Mesenchymal stem cell (in vitro differentiated cells and primary cell): ENCODE measurements at regions not wholly inside any gene's neighbourhood (a gene's known extent, or its start where the extent isn't known, plus 50 kb on each side); places are given as distances from the start of the nearest gene placed in this dataset.
A peak's percentile ranks its signal among the peaks of the same experiment; 100 is the strongest.
"Not testable (repeated sequence)": the region's sequence is repeated elsewhere in the genome, so short reads cannot be mapped to it uniquely, and the experiment has no call there.

Source experiments
- DNase-seq: peaks from one replicate; pipeline ENCODE4 v3.0.0-alpha.2; 2013
- H2AFZ ChIP-seq: one replicate; pipeline ENCODE4 v1.6.1; 2013; ENCODE audit warnings: low read depth, mild to moderate bottlenecking, control low read depth, inconsistent platforms, low read length, moderate library complexity
- H2AK5ac ChIP-seq: 2 replicates; pipeline ENCODE4 v1.6.1; 2013; ENCODE audit warnings: low read length, moderate library complexity, mild to moderate bottlenecking, inconsistent platforms; ENCODE audit not compliant: severe bottlenecking
- H2BK120ac ChIP-seq: one replicate; pipeline ENCODE4 v1.6.1; 2013; ENCODE audit warnings: low read depth, mild to moderate bottlenecking, inconsistent platforms, low read length, moderate library complexity
- H2BK12ac ChIP-seq, 2 experiments: one replicate each; pipeline ENCODE4 v1.6.1; 2013; ENCODE audit warnings: inconsistent platforms in 2 of 2, low read length in 2 of 2, mild to moderate bottlenecking in 2 of 2, moderate library complexity in 2 of 2, control low read depth in 1 of 2
- H2BK15ac ChIP-seq: one replicate; pipeline ENCODE4 v1.6.1; 2013; ENCODE audit warnings: mild to moderate bottlenecking, low read depth, inconsistent platforms; ENCODE audit not compliant: poor library complexity, severe bottlenecking
- H2BK5ac ChIP-seq: 2 replicates; pipeline ENCODE4 v1.6.1; 2013; ENCODE audit warnings: low read depth, mild to moderate bottlenecking, low read length, control low read depth, inconsistent platforms; ENCODE audit not compliant: poor library complexity, severe bottlenecking
- H3K14ac ChIP-seq, 2 experiments: one replicate each; pipeline ENCODE4 v1.6.1; 2013; ENCODE audit warnings: inconsistent platforms in 2 of 2, low read length in 2 of 2, control low read depth in 1 of 2, mild to moderate bottlenecking in 1 of 2, moderate library complexity in 1 of 2
- H3K18ac ChIP-seq, 2 experiments: one replicate each; pipeline ENCODE4 v1.6.1; 2013; ENCODE audit warnings: inconsistent platforms in 2 of 2, low read length in 2 of 2, control low read depth in 1 of 2, low read depth in 1 of 2, mild to moderate bottlenecking in 1 of 2
- H3K23ac ChIP-seq, 2 experiments: one replicate each; pipeline ENCODE4 v1.6.1; 2013; ENCODE audit warnings: inconsistent platforms in 2 of 2, low read length in 2 of 2, mild to moderate bottlenecking in 2 of 2, moderate library complexity in 2 of 2, control low read depth in 1 of 2
- H3K27ac ChIP-seq: 2 replicates; pipeline ENCODE4 v1.5.1; 2013; ENCODE audit warnings: mild to moderate bottlenecking, moderate library complexity, low read length, control low read depth, inconsistent platforms; ENCODE audit not compliant: poor library complexity, severe bottlenecking
- H3K27me3 ChIP-seq, 2 experiments: 2 replicates each; pipeline versions ENCODE4 v1.6.1 to v1.7.0; 2013; ENCODE audit warnings: low read length in 2 of 2, mild to moderate bottlenecking in 2 of 2, moderate library complexity in 2 of 2, control low read depth in 1 of 2, inconsistent platforms in 1 of 2; ENCODE audit not compliant: control insufficient read depth in 1 of 2, insufficient read depth in 1 of 2
- H3K36me3 ChIP-seq, 2 experiments: 2 replicates each; pipeline versions ENCODE4 v1.6.1 to v1.7.0; 2013; ENCODE audit warnings: low read length in 2 of 2, control low read depth in 1 of 2, inconsistent platforms in 1 of 2, low read depth in 1 of 2, mild to moderate bottlenecking in 1 of 2; ENCODE audit not compliant: insufficient read depth in 2 of 2, control insufficient read depth in 1 of 2
- H3K4ac ChIP-seq, 2 experiments: one replicate each; pipeline ENCODE4 v1.6.1; 2013; ENCODE audit warnings: inconsistent platforms in 2 of 2, low read length in 2 of 2, mild to moderate bottlenecking in 2 of 2, moderate library complexity in 2 of 2, control low read depth in 1 of 2, low read depth in 1 of 2
- H3K4me1 ChIP-seq: 2 replicates; pipeline ENCODE4 v1.6.1; 2013; ENCODE audit warnings: low read depth, low read length, control low read depth; ENCODE audit not compliant: control insufficient read depth, insufficient read depth
- H3K4me2 ChIP-seq: 2 replicates; pipeline ENCODE4 v1.6.1; 2013; ENCODE audit warnings: low read length, mild to moderate bottlenecking, inconsistent platforms; ENCODE audit not compliant: poor library complexity, severe bottlenecking
- H3K4me3 ChIP-seq, 2 experiments: 2 replicates each; pipeline versions ENCODE4 v1.5.1 to v1.7.0; 2013; ENCODE audit warnings: low read length in 2 of 2, mild to moderate bottlenecking in 2 of 2, control low read depth in 1 of 2, low read depth in 1 of 2; ENCODE audit not compliant: insufficient read depth in 1 of 2
- H3K79me1 ChIP-seq: replicated peaks from 2 replicates; pipeline ENCODE4 v1.6.1; 2013; ENCODE audit warnings: mild to moderate bottlenecking, control low read depth, low read length, inconsistent platforms; ENCODE audit not compliant: poor library complexity, severe bottlenecking
- H3K9ac ChIP-seq: 2 replicates; pipeline ENCODE4 v1.7.0; 2013; ENCODE audit warnings: mild to moderate bottlenecking, low read length, moderate library complexity
- H3K9me3 ChIP-seq: 2 replicates; pipeline ENCODE4 v1.7.0; 2013; ENCODE audit warnings: mild to moderate bottlenecking, low read length; ENCODE audit not compliant: control insufficient read depth
- H4K8ac ChIP-seq: one replicate; pipeline ENCODE4 v1.6.1; 2013; ENCODE audit warnings: inconsistent platforms, mild to moderate bottlenecking, low read length, moderate library complexity
- H4K91ac ChIP-seq: one replicate; pipeline ENCODE4 v1.6.1; 2013; ENCODE audit warnings: mild to moderate bottlenecking, low read length, inconsistent platforms
- WGBS: methylation state at CpG from one replicate; pipeline ENCODE4 v1.1.7; 2013; ENCODE audit warnings: mixed read lengths; 5-methylcytosine and 5-hydroxymethylcytosine counted together

GRCh38 chr21:13984728-13985127 is 226.0 kb downstream of the LIPI start:
- H2BK5ac ChIP-seq, H2BK120ac ChIP-seq, H3K23ac ChIP-seq, H3K27ac ChIP-seq, H3K9me3 ChIP-seq, H4K8ac ChIP-seq, DNase-seq, H3K9ac ChIP-seq, H3K14ac ChIP-seq, H4K91ac ChIP-seq, H2AFZ ChIP-seq, H3K27me3 ChIP-seq, H3K4me3 ChIP-seq, H3K4me2 ChIP-seq, H2BK15ac ChIP-seq, H3K79me1 ChIP-seq, H3K4ac ChIP-seq, H2BK12ac ChIP-seq, H3K18ac ChIP-seq, H2AK5ac ChIP-seq, H3K36me3 ChIP-seq, H3K4me1 ChIP-seq: not testable (repeated sequence)
- WGBS: 81% methylated on average over 5 of the region's 5 CpGs

GRCh38 chr21:13981176-13982087 is 229.3 kb downstream of the LIPI start:
- not testable (repeated sequence) for H4K91ac ChIP-seq, H3K23ac ChIP-seq, H3K4me1 ChIP-seq, H4K8ac ChIP-seq, DNase-seq, H3K14ac ChIP-seq, H2BK15ac ChIP-seq, H2BK12ac ChIP-seq, H3K4me3 ChIP-seq, H3K4ac ChIP-seq, H3K9me3 ChIP-seq, H3K4me2 ChIP-seq, H3K27ac ChIP-seq, H3K18ac ChIP-seq, H2AK5ac ChIP-seq, H3K9ac ChIP-seq, H3K79me1 ChIP-seq, H2AFZ ChIP-seq, H3K36me3 ChIP-seq, H2BK5ac ChIP-seq, H3K27me3 ChIP-seq, H2BK120ac ChIP-seq
- 92% methylated on average over 19 of the region's 48 CpGs for WGBS

- not testable (repeated sequence) for H3K4ac ChIP-seq, H3K27ac ChIP-seq, H2BK15ac ChIP-seq, H3K18ac ChIP-seq, H2BK12ac ChIP-seq, H3K36me3 ChIP-seq, H3K14ac ChIP-seq, DNase-seq, H3K9ac ChIP-seq, H3K23ac ChIP-seq, H3K27me3 ChIP-seq, H3K9me3 ChIP-seq, H4K8ac ChIP-seq, H3K79me1 ChIP-seq, H2AK5ac ChIP-seq, H3K4me1 ChIP-seq, H2BK120ac ChIP-seq, H2AFZ ChIP-seq, H4K91ac ChIP-seq, H2BK5ac ChIP-seq, H3K4me3 ChIP-seq
- H3K4me2 ChIP-seq: peak overlapping the region; percentile 39
- WGBS: 62% methylated on average over 31 of the region's 42 CpGs
Observed at GRCh38 chr21:13980115-13980662, 230.6 kb downstream of the LIPI start.

- H3K14ac ChIP-seq, H3K27ac ChIP-seq, H2BK5ac ChIP-seq, H3K79me1 ChIP-seq, H4K8ac ChIP-seq, H3K23ac ChIP-seq, H2BK12ac ChIP-seq, H3K9me3 ChIP-seq, H2AFZ ChIP-seq, H3K36me3 ChIP-seq, H3K4me3 ChIP-seq, H3K18ac ChIP-seq, H3K4me1 ChIP-seq, H3K9ac ChIP-seq, H3K4ac ChIP-seq, H2BK120ac ChIP-seq, H2BK15ac ChIP-seq, H3K4me2 ChIP-seq, H3K27me3 ChIP-seq, DNase-seq, H4K91ac ChIP-seq, H2AK5ac ChIP-seq: not testable (repeated sequence)
- 91% methylated on average over 24 of the region's 26 CpGs for WGBS
Observed at GRCh38 chr21:13979608-13980007, 231.1 kb downstream of the LIPI start.
